ENCODE measurements at regions not wholly inside any gene's neighbourhood (a gene's known extent, or its start where the extent isn't known, plus 50 kb on each side); places are given as distances from the start of the nearest gene placed in this dataset.

DNA sequence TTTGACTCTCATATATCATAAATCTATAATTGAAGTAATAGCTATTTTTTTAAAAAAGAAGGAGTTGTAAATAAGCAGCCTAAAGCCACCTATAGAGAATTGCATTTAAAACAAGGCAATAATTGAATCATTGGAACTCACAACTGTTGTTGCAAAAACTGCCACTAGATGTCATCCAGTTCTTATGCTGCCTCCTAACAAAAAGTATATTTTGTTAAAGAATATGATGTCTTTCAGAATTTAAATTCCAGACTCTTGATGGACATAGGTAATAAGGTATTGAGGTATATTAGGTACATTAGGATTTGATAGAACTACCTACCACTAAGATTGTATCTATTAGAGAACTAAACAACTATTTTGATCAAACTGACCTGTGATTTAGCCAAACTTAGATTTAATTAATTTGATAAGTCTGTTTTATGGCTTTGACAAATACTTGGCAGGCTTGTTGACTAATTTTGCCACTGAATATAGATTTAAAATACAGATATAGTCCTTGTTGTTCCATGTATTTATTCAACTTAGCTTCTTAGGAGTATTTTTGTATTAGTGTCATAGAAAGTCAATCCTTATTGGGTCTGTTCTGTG is 401.4 kb downstream of the RPL10L start:
- TF ChIP-seq, protein P1, sequence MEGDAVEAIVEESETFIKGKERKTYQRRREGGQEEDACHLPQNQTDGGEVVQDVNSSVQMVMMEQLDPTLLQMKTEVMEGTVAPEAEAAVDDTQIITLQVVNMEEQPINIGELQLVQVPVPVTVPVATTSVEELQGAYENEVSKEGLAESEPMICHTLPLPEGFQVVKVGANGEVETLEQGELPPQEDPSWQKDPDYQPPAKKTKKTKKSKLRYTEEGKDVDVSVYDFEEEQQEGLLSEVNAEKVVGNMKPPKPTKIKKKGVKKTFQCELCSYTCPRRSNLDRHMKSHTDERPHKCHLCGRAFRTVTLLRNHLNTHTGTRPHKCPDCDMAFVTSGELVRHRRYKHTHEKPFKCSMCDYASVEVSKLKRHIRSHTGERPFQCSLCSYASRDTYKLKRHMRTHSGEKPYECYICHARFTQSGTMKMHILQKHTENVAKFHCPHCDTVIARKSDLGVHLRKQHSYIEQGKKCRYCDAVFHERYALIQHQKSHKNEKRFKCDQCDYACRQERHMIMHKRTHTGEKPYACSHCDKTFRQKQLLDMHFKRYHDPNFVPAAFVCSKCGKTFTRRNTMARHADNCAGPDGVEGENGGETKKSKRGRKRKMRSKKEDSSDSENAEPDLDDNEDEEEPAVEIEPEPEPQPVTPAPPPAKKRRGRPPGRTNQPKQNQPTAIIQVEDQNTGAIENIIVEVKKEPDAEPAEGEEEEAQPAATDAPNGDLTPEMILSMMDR (IDR thresholded peaks at IDR 0.05) = peak in 2 of 4 experiments; percentile 20 to 60
- TF ChIP-seq POLR2A (IDR thresholded peaks at IDR 0.05) (no peak), POLR2AphosphoS5 (IDR thresholded peaks at IDR 0.05) (no peak)
